ENCODE measurements at regions not wholly inside any gene's neighbourhood (a gene's known extent, or its start where the extent isn't known, plus 50 kb on each side); places are given as distances from the start of the nearest gene placed in this dataset.

- DNase-seq, result no peak
These were observed 414.6 kb upstream of the NPVF start for GRCh38 chr7:25642849-25643248.

- no peak for DNase-seq
These were observed 415.0 kb upstream of the NPVF start for GRCh38 chr7:25643286-25643685.

- DNase-seq, result no peak
These were observed 415.6 kb upstream of the NPVF start for GRCh38 chr7:25643770-25644394.

GRCh38 chr7:25646726-25647413 lies 418.6 kb upstream of the NPVF start:
- no peak for DNase-seq

GRCh38 chr7:25647872-25648271 lies 419.6 kb upstream of the NPVF start:
- no peak for DNase-seq

- no peak for DNase-seq
These were observed 424.1 kb upstream of the NPVF start for GRCh38 chr7:25652366-25652765.

GRCh38 chr7:25653384-25653783 lies 425.1 kb upstream of the NPVF start:
- DNase-seq, result no peak

GRCh38 chr7:25656071-25656470 lies 427.8 kb upstream of the NPVF start:
- no peak for DNase-seq

- DNase-seq, result no peak
These were observed 428.3 kb upstream of the NPVF start for GRCh38 chr7:25656581-25657026.

GRCh38 chr7:25658375-25658774 lies 430.1 kb upstream of the NPVF start:
- no peak for DNase-seq

GRCh38 chr7:25659841-25660240 lies 431.6 kb upstream of the NPVF start:
- no peak for DNase-seq

GRCh38 chr7:25662841-25663800 lies 434.8 kb upstream of the NPVF start:
- no peak for DNase-seq

GRCh38 chr7:25663877-25664276 lies 435.6 kb upstream of the NPVF start:
- DNase-seq, result no peak

GRCh38 chr7:25664593-25664992 lies 436.3 kb upstream of the NPVF start:
- no peak for DNase-seq

GRCh38 chr7:25665374-25665773 lies 437.1 kb upstream of the NPVF start:
- no peak for DNase-seq

- DNase-seq, result no peak
These were observed 437.8 kb upstream of the NPVF start for GRCh38 chr7:25665903-25666670.

GRCh38 chr7:25666671-25667060 lies 438.4 kb upstream of the NPVF start:
- no peak for DNase-seq

GRCh38 chr7:25669281-25669781 lies 441.0 kb upstream of the NPVF start:
- no peak for DNase-seq

- no peak for DNase-seq
These were observed 441.9 kb upstream of the NPVF start for GRCh38 chr7:25669961-25670841.

- DNase-seq, result no peak
These were observed 442.8 kb upstream of the NPVF start for GRCh38 chr7:25671111-25671510.

GRCh38 chr7:25672496-25672895 lies 444.2 kb upstream of the NPVF start:
- DNase-seq, result no peak

Data from CD4-positive, alpha-beta T cell treated with Interleukin-21 for 1 hour (primary cell).